ENCODE measurements at regions not wholly inside any gene's neighbourhood (a gene's known extent, or its start where the extent isn't known, plus 50 kb on each side); places are given as distances from the start of the nearest gene placed in this dataset.

- Mint-ChIP-seq H3K4me3 (no peak overlapping the region), H3K4me1 (ENCODE audit: low read depth) (no peaks in the 10 kb centered on the region), H3K9me3 (no peaks in the 10 kb centered on the region), H3K27ac (no peak overlapping the region), H3K36me3 (ENCODE audit: low read depth) (no peaks in the 10 kb centered on the region), H3K27me3 (no peaks in the 10 kb centered on the region)
- ChIA-PET CTCF (no interaction called here), POLR2A (no interaction called here)
- no peak for DNase-seq
- no peaks in the 10 kb centered on the region for H3K9me3 ChIP-seq (ENCODE audit: control insufficient read depth in 1 of 2, insufficient read depth in 1 of 2, low read length in 2 of 2)
- H3K27me3 ChIP-seq (ENCODE audit: control insufficient read depth in 1 of 2, insufficient read depth in 2 of 2, low read length in 2 of 2) = no peaks in the 10 kb centered on the region
- ATAC-seq (ENCODE audit: poor library complexity) = no peak
- no peak overlapping the region for H3K4me3 ChIP-seq (ENCODE audit: low read length)
- H3K36me3 ChIP-seq (ENCODE audit: insufficient read depth, low read length) = no peaks in the 10 kb centered on the region
- H3K4me1 ChIP-seq (ENCODE audit: insufficient read depth, low read length) = no peaks in the 10 kb centered on the region
- intact Hi-C loops (cut with DNase I, micrococcal nuclease) = no loop called here
- no peak for TF ChIP-seq CTCF (IDR thresholded peaks at IDR 0.05)
- no peak overlapping the region for H3K27ac ChIP-seq (ENCODE audit: low read depth in 1 of 2, low read length in 2 of 2)
Observed at GRCh38 chr4:159047478-159048165, 55.3 kb upstream of the RAPGEF2 start.

- Mint-ChIP-seq H3K4me1 (ENCODE audit: low read depth) (no peaks in the 10 kb centered on the region), H3K27me3 (peaks cover 2% of the 10 kb centered on the region), H3K9me3 (no peaks in the 10 kb centered on the region), H3K4me3 (no peak overlapping the region), H3K27ac (no peak overlapping the region), H3K36me3 (ENCODE audit: low read depth) (no peaks in the 10 kb centered on the region)
- POLR2A ChIA-PET = no interaction called here
- Histone ChIP-seq H3K4me3 (ENCODE audit: low read length) (no peak overlapping the region), H3K36me3 (ENCODE audit: insufficient read depth, low read length) (no peaks in the 10 kb centered on the region), H3K27ac (ENCODE audit: low read depth in 1 of 2, low read length in 2 of 2) (no peak overlapping the region), H3K27me3 (ENCODE audit: control insufficient read depth in 1 of 2, insufficient read depth in 2 of 2, low read length in 2 of 2) (no peaks in the 10 kb centered on the region), H3K9me3 (ENCODE audit: control insufficient read depth in 1 of 2, insufficient read depth in 1 of 2, low read length in 2 of 2) (no peaks in the 10 kb centered on the region), H3K4me1 (ENCODE audit: insufficient read depth, low read length) (no peaks in the 10 kb centered on the region)
- ATAC-seq (ENCODE audit: poor library complexity) = no peak
- intact Hi-C loops (cut with DNase I, micrococcal nuclease) = no loop called here
- CTCF ChIA-PET = no interaction called here
- DNase-seq = no peak
- TF ChIP-seq CTCF (IDR thresholded peaks at IDR 0.05) = no peak
Observed at GRCh38 chr4:159048166-159048886, 54.6 kb upstream of the RAPGEF2 start.

- no peak for DNase-seq
- no peak for ATAC-seq (ENCODE audit: poor library complexity)
- ChIA-PET POLR2A (no interaction called here), CTCF (no interaction called here)
- no peak for TF ChIP-seq CTCF (IDR thresholded peaks at IDR 0.05)
- Histone ChIP-seq H3K27ac (ENCODE audit: low read depth in 1 of 2, low read length in 2 of 2) (no peak overlapping the region), H3K27me3 (ENCODE audit: control insufficient read depth in 1 of 2, insufficient read depth in 2 of 2, low read length in 2 of 2) (no peaks in the 10 kb centered on the region), H3K4me3 (ENCODE audit: low read length) (no peak overlapping the region), H3K9me3 (ENCODE audit: control insufficient read depth in 1 of 2, insufficient read depth in 1 of 2, low read length in 2 of 2) (no peaks in the 10 kb centered on the region), H3K36me3 (ENCODE audit: insufficient read depth, low read length) (no peaks in the 10 kb centered on the region), H3K4me1 (ENCODE audit: insufficient read depth, low read length) (no peaks in the 10 kb centered on the region)
- intact Hi-C loops (cut with DNase I, micrococcal nuclease) = no loop called here
- no peaks in the 10 kb centered on the region for H3K4me1 Mint-ChIP-seq (ENCODE audit: low read depth)
- H3K9me3 Mint-ChIP-seq = no peaks in the 10 kb centered on the region
- no peaks in the 10 kb centered on the region for H3K36me3 Mint-ChIP-seq (ENCODE audit: low read depth)
- no peak overlapping the region for H3K4me3 Mint-ChIP-seq
- H3K27me3 Mint-ChIP-seq = peaks cover 16% of the 10 kb centered on the region
- H3K27ac Mint-ChIP-seq = no peak overlapping the region
Observed at GRCh38 chr4:159049780-159050375, 53.0 kb upstream of the RAPGEF2 start.

All from CD4-positive, alpha-beta T cell (primary cell).